HCT116 (cell line): ENCODE measurements at regions not wholly inside any gene's neighbourhood (a gene's known extent, or its start where the extent isn't known, plus 50 kb on each side); places are given as distances from the start of the nearest gene placed in this dataset.

Experiments used
- CEBPB ChIP-seq: IDR thresholded peaks from 2 replicates; pipeline ENCODE4 v1.6.1; 2012; ENCODE audit warnings: low read depth
- CTCF ChIP-seq, 3 experiments: fragments of 200-600 bp in 1 of 3; sonication (generic) in 1 of 3; IDR thresholded peaks in 2 of 3; conservative IDR thresholded peaks in 1 of 3; 2 replicates each; pipeline ENCODE4 v1.5.1; 2012 to 2017; ENCODE audit warnings: low read depth in 2 of 3, low read length in 2 of 3, antibody characterized with exemption in 1 of 3, borderline replicate concordance in 1 of 3, control low read depth in 1 of 3, mild to moderate bottlenecking in 1 of 3, mixed read lengths in 1 of 3, mixed run types in 1 of 3, moderate library complexity in 1 of 3; ENCODE audit not compliant: insufficient read depth in 1 of 3
- EZH2 ChIP-seq: fragments of 200-600 bp; sonication (generic); IDR thresholded peaks from 2 replicates; pipeline ENCODE4 v1.6.1; 2017; ENCODE audit warnings: antibody characterized with exemption, mixed run types
- MAX ChIP-seq: IDR thresholded peaks from 2 replicates; pipeline ENCODE4 v1.6.1; 2012
- SIN3A ChIP-seq: IDR thresholded peaks from 2 replicates; pipeline ENCODE4 v1.6.1; 2012; ENCODE audit warnings: low read depth
- YY1 ChIP-seq: IDR thresholded peaks from 2 replicates; pipeline ENCODE4 v1.6.1; 2011; ENCODE audit warnings: low read length, low read depth, moderate library complexity, mild to moderate bottlenecking; ENCODE audit not compliant: insufficient replicate concordance; ENCODE audit errors: extremely low read depth

GRCh38 chr7:94311515-94311914 lies 83.2 kb upstream of the COL1A2 start:
- TF ChIP-seq CTCF (IDR thresholded peaks at IDR 0.05 in 2 of 3, conservative IDR thresholded peaks at IDR 0.05 in 1 of 3; ENCODE audit: borderline replicate concordance in 1 of 3, insufficient read depth in 1 of 3, low read depth in 2 of 3, low read length in 2 of 3) (no peak), EZH2 (no peak), SIN3A (no peak), YY1 (no peak), CEBPB (no peak), MAX (no peak)
